GM21576 (cell line): ENCODE measurements at regions not wholly inside any gene's neighbourhood (a gene's known extent, or its start where the extent isn't known, plus 50 kb on each side); places are given as distances from the start of the nearest gene placed in this dataset.

Source experiments
- ATAC-seq: cut with Tn5 transposase; IDR thresholded peaks from one replicate; pipeline ENCODE4 v1.9.1; 2021; ENCODE audit warnings: mild to moderate bottlenecking, moderate library complexity; ENCODE audit not compliant: unreplicated experiment

DNA sequence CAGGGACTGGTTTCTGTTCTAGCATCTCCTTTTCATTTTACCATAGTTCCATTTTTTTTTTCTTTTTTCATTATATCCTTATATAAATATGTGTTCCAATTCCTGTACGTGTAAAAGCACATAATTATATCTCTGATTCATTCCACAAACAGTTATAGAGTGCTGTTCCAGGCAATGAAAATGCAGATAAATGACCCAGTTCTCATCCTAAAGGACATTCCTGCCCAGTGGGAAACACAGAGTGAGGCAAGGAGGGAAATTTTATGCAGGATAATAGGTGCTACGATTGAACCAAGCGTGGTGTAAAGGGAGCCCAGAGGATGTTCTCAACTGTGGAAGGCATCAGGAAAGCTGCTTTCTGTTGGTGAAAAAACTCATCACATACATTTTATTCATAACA is 408.1 kb downstream of the GATA3 start:
- ATAC-seq = no peak

DNA sequence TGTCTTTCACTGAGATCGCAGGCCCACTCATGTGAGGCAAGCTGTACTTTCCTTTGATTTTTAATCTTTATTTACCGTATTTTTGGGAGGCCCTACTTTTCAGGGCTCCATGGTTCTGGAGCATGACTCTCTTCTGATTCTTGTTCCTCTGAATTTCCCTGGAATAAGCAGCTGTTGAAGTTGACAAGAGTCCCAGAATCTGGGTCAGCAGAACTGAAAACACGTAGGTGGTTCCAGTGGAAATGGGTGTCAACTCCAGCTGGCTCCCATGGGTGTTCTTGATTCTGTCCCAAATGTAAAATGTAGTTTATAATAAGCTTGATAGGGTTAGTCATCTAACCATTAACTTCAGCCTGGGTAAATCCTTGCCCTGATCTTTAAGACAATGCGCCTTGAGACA is 409.4 kb downstream of the GATA3 start:
- ATAC-seq = no peak

DNA sequence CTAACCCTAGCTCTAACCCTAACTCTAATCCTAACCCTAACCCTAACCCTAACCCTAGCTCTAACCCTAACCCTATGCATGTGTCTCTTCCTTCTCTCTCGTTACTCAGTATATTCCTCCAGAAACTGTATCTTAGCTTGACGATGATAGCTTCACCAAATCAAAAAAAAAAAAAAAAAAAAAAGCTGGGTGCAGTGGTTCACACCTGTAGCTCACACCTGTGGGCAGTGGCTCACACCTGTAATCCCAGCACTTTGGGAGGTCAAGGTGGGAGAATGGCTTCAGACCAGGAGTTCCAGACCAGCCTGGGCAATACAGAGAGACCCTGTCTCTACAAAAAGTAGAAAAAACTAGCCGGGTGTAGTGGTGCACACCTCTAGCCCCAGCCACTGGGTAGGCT is 414.0 kb downstream of the GATA3 start:
- ATAC-seq = no peak

DNA sequence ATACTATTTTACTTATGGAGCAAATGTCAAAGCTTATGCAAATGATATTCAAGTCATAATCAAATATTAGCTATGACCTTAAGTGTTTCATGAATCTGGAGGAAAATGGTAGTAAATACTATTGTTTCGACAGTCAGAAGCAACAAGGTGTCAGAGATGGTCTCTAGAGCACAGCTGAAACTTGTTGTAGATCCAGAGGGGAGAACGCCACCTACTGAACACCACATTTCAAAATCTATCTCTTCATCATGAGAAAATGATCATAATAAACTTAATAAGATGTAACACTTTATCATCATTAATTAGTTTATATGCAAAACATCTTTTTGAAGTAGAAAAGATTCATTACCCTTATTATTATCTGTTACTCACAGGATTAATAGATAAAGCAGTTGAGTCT is 418.7 kb downstream of the GATA3 start:
- ATAC-seq = no peak

DNA sequence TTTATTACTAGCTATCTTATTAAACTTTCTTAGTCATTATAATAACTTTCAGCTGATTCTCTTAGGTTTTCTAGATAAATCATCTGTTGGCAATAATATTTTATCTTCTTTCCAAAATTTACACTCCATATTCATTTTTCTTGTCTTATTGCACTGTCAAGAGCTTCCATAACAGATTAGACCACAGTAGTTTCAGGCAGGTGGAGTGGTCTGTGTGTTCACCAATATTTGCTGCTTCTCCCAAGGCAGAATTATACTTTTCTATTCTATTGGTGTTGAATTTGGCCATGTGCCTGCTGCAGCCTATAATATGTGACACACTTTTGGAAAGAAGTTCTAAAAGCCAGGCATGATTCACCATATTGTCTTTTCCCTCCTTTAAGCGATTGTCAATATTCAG is 422.8 kb downstream of the GATA3 start:
- ATAC-seq = no peak

DNA sequence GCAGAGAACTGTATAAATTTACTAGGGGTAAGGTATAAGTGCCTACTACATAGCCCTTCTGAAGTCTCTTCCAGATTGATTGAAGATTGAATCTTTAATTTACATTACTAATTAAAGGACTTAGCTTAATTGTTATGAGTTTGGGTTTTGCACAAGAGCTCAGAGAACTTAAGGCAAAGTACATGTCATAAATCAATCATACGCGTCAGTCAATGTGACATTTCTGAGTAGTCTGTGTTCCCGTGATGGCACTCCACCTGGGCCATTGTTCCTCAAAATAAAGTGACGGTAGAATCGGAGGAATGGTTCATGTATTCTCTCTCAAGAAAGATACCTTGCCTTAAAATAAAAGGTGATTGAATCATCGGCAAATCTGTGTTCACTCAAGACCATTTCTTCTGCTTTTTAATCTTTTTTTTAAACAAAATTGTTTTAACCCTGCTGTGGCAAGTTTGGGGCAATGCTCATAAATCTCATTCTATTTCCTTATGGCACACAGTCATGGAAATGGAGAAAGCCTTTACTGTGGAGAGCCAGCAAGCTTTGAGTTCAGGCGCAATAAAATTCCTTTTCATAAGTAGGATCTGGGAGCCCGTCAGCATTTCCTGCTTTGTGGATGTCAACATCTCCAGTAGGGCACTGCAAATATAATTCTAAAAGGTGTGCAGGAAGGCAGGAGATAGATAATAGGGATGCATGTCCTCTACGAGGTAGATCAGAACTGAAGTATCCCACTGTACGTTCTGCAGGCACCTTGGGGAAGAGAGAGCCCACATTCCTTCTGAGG is 427.4 kb downstream of the GATA3 start:
- ATAC-seq = no peak

DNA sequence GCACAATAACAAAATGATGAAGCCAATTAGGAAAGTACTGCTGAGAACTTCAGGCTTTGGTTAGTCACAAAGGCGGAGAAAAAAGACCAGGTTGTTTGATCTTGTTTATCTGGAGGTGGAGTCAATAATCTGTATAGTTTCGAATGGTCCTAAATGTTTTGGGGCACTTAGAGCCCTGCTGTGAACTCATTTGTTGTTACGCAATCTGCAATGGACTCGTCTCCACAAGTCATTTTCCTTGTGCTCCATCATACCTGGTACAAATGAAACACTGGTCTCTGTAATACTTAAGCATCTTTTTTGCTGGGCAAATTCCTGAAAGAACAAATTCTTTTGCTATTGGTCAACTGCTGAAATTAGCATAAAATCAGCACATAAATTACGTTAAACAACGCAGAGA is 430.5 kb downstream of the GATA3 start:
- ATAC-seq = no peak

DNA sequence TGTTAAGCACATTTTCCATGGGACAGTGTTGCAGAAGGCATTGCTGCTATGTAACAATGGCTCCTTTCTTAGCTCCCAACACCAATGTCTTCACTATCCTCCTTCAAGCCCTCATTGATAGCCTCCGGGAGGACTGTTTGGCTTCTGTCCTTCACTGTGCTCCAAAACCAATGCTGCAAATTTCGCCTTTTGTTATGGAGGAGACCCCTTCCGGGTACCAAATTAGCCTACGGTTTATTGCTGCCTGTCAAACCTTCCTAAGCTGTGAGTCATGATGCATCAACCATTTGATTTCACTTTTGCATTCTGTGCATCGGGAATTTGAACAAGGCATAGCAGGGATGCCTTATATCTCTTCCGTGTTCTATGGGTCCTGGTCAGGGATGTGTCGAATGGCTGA is 432.9 kb downstream of the GATA3 start:
- ATAC-seq = no peak

DNA sequence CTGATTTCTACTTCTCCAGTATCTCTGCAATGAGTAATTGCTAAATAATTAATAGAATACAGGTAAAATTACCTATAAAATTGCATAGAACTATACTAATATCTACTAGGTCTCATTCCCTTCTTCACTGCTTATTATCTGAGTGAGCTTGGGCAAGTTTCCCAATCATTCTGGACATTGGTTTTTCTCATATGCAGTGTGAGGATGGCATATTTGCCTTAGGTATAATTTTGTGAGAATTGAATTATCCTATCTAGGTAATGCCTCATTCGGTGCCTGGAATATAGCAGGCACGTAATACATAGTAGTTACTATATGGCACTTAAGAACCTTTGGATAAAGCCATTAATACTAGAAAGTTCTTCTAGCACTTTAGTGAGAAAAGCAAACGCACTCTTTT is 434.7 kb downstream of the GATA3 start:
- no peak for ATAC-seq

DNA sequence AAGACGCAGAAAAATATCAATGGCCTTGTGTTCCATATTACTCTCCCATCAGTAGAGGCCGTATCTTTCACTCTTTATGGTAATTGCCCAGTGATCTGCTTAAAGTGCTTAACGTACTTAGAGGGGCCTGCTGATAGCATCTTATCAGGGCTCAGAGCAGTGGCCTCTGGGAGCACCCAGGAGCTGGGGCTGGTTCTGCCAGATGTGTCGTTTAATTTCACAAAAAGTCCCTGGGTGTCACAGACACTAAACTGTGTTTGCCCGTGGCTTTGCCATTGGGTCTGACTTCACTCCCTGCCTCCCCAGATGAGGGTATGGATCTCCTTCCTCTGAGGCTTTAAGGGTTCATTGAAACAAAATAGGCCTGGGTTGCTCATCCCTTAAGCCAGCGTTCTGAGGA is 435.3 kb downstream of the GATA3 start:
- no peak for ATAC-seq

DNA sequence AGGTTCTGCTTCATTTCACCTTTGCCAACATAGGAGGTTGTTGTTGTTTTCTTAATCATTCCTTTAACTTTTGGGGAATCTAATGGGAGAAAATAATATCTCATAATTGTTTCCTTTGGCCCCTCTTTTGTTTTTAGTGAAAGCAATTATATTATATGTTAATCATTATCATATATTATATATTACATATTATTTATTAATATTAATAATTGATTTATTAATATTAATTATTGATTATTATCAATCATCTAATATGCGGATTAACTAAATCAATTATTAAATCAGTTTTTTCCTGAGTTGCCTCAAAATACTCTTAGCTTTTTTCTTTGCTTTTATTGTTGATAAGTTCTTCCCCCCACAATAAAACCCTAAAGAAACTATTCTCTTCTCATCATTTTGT is 443.8 kb downstream of the GATA3 start:
- ATAC-seq = no peak

DNA sequence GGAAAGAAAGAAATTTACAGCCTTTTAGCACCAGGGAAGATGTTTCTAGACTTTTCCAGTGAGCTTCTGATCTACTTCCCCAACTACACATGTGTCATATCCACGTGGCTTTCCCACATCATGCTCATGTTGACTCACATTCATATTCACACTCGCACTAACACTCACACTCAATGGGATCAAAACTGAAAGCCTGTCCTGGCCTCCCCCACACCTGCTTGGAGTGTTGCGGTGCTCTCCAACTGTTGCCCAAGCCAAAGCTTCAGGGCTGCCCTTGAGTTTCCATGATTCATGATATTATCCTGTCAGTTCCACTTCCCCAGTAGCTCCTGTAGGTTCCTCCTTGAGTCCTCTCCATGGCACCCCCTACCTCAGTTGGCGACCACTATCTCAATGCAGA is 444.4 kb downstream of the GATA3 start:
- ATAC-seq = no peak

DNA sequence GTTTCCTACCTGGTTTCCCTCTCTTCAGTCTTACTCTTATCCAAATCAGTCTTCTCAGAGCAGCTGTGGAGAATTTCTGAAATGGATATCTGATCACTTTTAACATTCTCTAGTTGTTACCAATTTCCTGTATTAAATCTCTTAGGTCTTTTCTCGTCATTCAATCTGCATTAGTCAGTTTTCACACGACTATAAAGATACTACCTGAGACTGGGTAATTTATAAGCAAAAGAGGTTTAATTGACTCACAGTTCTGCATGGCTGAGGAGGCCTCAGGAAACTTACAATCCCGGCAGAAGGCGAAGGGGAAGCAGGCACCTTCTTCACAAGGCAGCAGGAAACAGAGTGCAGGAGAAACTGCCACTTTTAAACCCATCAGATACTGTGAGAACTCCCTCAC is 444.8 kb downstream of the GATA3 start:
- no peak for ATAC-seq

DNA sequence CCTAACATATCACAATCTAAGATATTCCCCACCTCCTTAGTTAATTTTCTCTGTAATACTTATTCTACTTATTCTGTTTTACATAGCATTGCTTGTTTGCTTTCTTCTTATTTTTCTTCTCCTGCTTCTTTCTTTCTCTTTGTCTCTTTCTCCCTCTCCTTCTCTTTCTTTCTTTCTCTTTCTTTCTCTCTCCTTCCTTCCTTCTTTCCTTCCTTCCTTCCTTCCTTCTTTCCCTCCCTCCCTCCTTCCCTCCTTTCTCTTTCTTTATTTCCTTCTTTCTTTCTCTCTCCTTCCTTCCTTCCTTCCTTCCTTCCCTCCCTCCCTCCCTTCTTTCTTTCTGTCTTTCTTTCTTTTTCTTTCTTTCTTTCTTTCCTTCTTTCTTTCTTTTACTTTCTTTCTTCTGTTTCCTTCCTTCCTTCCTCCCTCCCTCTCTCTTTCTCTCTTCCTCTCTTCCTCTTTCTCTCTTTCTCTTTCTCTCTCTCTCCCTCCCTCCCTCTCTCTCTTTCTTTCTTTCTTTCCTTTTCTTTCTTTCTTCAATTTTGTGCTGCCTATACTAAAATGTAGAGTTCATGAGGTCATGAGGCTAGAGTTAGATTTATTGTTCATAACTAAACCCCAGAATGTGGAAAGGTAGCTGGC is 445.4 kb downstream of the GATA3 start:
- ATAC-seq = no peak

DNA sequence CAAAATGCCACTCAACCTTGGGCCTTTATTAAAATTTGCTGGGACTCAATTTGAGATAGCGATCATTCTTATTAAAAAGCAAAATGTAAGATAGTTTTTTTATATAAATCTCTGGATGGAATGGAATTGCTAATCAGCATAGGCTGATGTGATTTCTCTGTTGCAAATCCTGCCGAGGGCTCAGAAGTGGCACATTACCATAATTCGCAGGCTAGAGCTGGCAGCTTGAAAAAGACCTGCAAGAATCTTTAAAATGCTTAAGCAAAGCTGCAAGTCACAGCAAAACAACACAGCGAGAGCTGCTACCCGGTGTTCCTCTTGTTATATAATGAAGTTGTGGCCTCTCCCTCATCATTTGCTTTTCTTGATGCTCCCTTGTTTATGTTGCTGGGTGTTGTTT is 448.1 kb downstream of the GATA3 start:
- ATAC-seq = no peak

DNA sequence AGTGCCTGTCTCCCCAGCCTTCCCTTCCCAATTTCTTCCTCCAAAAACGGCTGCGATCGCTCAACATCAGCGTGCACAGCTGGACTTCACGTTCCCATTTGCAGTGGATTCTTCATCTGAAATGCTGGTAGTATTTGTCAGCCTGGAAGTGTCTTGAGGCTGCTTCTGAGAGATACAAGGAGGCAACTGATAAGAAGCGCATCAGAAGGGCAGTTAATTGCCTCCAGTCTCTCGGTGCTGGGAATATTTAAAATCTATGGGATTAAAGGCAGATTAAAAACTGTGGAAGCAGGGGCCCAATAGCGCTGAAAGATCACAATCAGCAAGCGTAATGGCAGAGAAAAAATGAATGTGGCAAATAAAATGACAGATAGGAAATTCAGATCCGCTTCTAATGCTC is 450.0 kb downstream of the GATA3 start:
- no peak for ATAC-seq

DNA sequence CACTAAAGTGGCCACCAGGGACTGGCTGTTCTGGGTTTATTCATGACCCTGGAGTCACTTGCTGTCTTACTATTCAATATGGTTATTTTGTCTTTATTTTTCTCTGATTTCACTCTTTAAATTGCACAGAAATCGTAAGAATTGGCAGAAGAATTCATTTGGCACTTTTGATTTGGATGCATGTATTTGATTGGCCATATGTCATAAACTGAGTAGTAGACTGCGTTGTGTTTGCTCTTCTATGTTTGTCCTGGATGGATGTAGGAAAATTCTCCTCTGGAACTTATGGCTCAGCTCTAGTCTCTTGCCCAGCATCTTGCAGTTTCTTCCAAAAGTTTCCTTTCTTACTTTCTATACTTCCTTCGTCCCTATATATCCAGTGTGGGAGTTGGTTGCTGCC is 452.7 kb downstream of the GATA3 start:
- no peak for ATAC-seq

DNA sequence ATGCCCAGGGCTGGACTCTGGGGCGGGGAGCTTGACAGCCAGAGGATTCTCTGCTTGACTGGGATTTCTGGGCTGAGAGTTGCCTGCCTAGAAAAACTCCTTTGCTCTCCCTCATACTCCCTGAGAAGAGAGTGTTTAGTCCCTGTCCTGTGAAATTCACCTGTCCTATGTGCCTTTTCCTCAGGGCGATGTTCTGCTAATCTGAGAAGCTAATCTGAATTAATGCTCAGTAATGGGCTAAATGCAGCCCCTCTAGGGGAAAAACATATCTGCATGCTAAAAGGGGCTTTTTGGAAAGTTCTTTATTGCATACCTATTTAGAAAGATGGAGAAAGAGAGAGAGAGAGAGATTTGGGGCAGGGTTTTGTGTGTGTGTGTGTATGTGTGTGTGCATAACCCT is 454.4 kb downstream of the GATA3 start:
- ATAC-seq = no peak

DNA sequence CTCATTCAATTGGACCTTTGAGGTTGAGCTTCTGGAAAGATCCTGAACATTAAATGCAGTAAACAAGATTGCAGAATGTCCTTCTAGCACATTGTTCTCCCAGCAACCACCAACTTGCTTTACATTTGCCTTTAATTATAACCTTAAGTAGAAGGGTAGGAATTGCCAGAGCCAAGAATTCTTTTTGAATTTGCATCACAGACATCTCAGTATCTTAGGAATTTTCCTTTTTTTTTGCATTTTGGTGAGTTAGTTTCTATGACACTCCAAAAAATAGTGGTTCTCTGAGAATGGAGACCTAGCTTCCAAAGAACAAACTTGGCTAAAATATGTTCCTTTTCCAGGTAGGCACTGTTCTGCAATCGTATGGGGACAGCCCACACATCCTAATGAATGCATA is 456.0 kb downstream of the GATA3 start:
- no peak for ATAC-seq

DNA sequence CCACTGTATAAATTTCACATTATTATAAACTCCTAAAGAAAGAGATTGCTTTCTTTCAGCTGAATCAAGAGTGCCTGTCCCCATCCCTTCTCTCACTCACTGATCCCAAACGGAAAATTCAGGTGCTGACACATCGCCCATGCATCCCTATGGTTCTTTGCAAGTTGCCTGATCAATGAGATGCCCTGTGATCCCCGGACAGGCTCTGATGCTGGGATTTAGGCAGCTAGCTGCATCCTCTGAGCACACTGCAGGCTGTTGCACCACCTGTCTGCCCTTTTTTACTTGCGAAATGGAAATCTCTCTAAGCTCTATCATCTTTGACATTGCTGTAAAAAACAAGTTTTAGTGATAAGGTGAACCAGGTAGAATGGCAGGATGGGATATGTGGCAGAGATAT is 456.5 kb downstream of the GATA3 start:
- no peak for ATAC-seq

DNA sequence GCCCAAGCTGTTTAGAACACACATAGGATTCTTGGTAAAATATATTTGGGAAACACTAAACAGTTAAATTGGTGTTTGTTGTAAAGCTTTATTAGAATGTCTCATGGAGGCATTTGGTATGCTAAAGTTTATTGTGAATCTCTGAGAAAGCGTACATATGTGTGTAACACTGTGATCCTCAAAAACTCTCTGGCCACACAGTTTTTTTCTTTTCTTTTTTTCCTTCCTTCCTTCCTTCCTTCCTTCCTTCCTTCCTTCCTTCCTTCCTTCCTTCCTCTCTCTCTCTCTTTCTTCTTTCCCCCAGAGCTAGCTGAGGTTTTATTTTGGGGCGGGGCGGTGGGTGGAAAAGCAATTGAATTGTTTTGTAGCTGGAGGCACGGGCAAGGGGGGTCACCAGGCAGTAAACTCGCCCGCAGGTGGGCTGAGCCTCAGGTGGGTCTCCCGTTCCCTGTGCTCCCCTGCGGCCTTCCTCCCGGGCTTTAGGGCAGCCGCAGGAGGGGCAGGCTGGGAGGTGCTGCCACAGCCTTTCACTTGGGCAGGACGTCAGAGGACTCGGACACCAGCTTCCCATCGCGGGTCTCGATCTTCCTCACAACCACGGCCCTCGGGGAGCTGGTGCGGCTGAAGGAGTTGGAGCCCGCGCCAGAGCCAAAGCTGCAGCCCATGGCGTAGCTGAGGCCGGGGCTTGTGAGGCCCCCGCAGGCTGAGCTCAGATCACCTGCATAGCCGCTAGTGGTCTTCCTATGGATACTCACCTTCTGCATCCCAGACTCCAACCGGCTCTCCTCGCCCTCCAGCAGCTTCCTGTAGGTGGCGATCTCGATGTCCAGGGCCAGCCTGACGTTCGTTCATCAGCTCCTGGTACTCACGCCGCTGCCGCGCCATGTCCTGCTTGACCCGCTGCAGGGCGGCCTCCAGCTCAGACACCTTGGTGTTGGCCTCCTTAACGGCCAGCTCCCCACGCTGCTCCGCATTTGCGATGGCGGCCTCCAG is 459.0 kb downstream of the GATA3 start:
- ATAC-seq = no peak

DNA sequence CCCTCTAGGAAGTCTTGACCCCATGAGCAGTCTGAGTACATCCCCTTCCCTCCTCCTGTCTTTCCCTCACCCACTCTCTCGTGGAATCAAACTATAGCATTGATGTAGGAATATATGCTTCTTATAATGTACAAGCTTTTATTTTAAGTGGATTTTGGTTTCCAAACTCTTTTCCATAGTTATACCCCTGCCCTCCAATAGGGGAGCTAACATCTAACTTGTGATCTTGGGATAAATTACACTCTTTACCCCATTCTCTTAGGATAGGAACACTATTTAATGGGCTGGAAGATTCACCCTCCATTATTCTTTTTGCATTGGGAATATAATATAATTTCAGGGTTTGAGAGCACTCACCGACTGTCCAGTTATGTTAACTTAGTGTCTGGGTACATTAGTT is 465.9 kb downstream of the GATA3 start:
- ATAC-seq = no peak
